T-helper 17 cell (primary cell): ENCODE measurements at regions not wholly inside any gene's neighbourhood (a gene's known extent, or its start where the extent isn't known, plus 50 kb on each side); places are given as distances from the start of the nearest gene placed in this dataset.

ENCODE experiments used
- ATAC-seq: fragments of 150-1000 bp; cut with Tn5 transposase; 2 replicates; pipeline ENCODE4 v1.10.0; 2021; ENCODE audit warnings: mild to moderate bottlenecking, moderate library complexity
- DNase-seq, 3 donors: peaks; one replicate each; pipeline versions ENCODE4 v3.0.0 to v3.0.0-alpha.2; 2020 to 2021
- H3K9me3 ChIP-seq: one replicate; pipeline ENCODE4 v1.7.0; 2013; ENCODE audit warnings: low read length, mild to moderate bottlenecking; ENCODE audit not compliant: control insufficient read depth, poor library complexity, severe bottlenecking
- H3K27ac Mint-ChIP-seq: one replicate; pipeline ENCODE4 v1.8.0; 2022; ENCODE audit warnings: mild to moderate bottlenecking, moderate library complexity, mixed read lengths
- H3K27me3 Mint-ChIP-seq: one replicate; pipeline ENCODE4 v1.8.0; 2022; ENCODE audit warnings: mixed read lengths
- H3K36me3 Mint-ChIP-seq: one replicate; pipeline ENCODE4 v1.8.0; 2022; ENCODE audit warnings: low read depth, mixed read lengths
- H3K4me1 Mint-ChIP-seq: one replicate; pipeline ENCODE4 v1.8.0; 2022; ENCODE audit warnings: mild to moderate bottlenecking, mixed read lengths
- H3K4me3 Mint-ChIP-seq: one replicate; pipeline ENCODE4 v1.8.0; 2022; ENCODE audit warnings: mild to moderate bottlenecking, moderate library complexity, mixed read lengths

DNA sequence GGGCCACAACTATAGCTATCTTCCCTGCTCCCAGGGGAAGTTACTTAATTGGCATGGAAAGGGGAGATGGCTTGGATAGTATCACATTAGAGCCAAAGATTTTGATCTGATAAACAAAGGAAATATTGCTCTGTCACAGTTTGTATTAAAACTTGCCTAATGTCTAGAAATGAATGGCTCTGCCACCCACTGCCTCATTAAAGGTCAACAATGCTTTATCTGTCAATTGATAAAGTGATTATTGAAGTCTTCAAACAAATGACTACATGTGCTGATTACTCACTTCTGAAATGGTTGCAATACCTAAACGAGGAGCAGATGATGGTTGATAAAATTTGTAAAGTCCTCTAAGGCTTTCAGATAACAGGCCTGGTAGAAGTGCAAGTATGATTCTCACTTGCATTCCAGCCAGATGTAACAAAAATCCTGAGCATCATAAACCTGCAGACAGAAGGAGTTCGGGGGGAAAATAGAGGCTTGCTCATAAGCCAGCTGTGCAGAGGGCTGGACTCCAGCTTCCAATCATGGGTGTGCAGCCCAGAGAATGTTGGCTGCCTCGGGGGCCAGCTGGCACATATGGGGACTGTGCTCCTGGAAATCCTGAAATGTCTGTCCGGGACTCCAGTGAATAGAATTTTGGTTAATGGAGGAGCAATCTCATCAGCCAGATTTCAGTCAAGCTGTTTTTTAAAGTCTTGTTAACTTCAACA lies 200.5 kb upstream of the SLC27A6 start:
- no peak for DNase-seq
- H3K9me3 ChIP-seq = no peaks in the 10 kb centered on the region
- Mint-ChIP-seq H3K27ac (no peak overlapping the region), H3K4me1 (no peaks in the 10 kb centered on the region), H3K36me3 (no peaks in the 10 kb centered on the region), H3K27me3 (no peaks in the 10 kb centered on the region), H3K4me3 (no peak overlapping the region)
- ATAC-seq = no peak

GRCh38 chr5:128765448-128766061 lies 199.7 kb upstream of the SLC27A6 start:
- no peak for DNase-seq
- Mint-ChIP-seq H3K36me3 (no peaks in the 10 kb centered on the region), H3K27me3 (no peaks in the 10 kb centered on the region), H3K4me3 (no peak overlapping the region), H3K27ac (no peak overlapping the region), H3K4me1 (no peaks in the 10 kb centered on the region)
- no peak for ATAC-seq
- H3K9me3 ChIP-seq = no peaks in the 10 kb centered on the region

- H3K27me3 Mint-ChIP-seq = no peaks in the 10 kb centered on the region
- no peaks in the 10 kb centered on the region for H3K36me3 Mint-ChIP-seq
- H3K27ac Mint-ChIP-seq = no peak overlapping the region
- no peaks in the 10 kb centered on the region for H3K9me3 ChIP-seq
- no peak for ATAC-seq
- no peak for DNase-seq
- H3K4me3 Mint-ChIP-seq = no peak overlapping the region
- no peaks in the 10 kb centered on the region for H3K4me1 Mint-ChIP-seq
Observed at GRCh38 chr5:128766406-128766805, 198.9 kb upstream of the SLC27A6 start.

GRCh38 chr5:128770907-128771306 lies 194.4 kb upstream of the SLC27A6 start:
- H3K9me3 ChIP-seq = no peaks in the 10 kb centered on the region
- no peaks in the 10 kb centered on the region for H3K36me3 Mint-ChIP-seq
- no peak overlapping the region for H3K27ac Mint-ChIP-seq
- no peaks in the 10 kb centered on the region for H3K27me3 Mint-ChIP-seq
- H3K4me1 Mint-ChIP-seq = peaks cover 4% of the 10 kb centered on the region
- no peak overlapping the region for H3K4me3 Mint-ChIP-seq
- DNase-seq (no peak), ATAC-seq (no peak)

- ATAC-seq = no peak
- no peaks in the 10 kb centered on the region for H3K27me3 Mint-ChIP-seq
- no peaks in the 10 kb centered on the region for H3K36me3 Mint-ChIP-seq
- no peak overlapping the region for H3K27ac Mint-ChIP-seq
- no peak overlapping the region for H3K4me3 Mint-ChIP-seq
- DNase-seq = no peak
- peaks cover 10% of the 10 kb centered on the region for H3K4me1 Mint-ChIP-seq
- no peaks in the 10 kb centered on the region for H3K9me3 ChIP-seq
Observed at GRCh38 chr5:128772356-128772755, 192.9 kb upstream of the SLC27A6 start.

GRCh38 chr5:128773378-128773777 lies 191.9 kb upstream of the SLC27A6 start:
- no peaks in the 10 kb centered on the region for H3K9me3 ChIP-seq
- Mint-ChIP-seq H3K27me3 (no peaks in the 10 kb centered on the region), H3K27ac (no peak overlapping the region), H3K4me1 (peaks cover 10% of the 10 kb centered on the region), H3K36me3 (no peaks in the 10 kb centered on the region), H3K4me3 (no peak overlapping the region)
- DNase-seq (no peak), ATAC-seq (no peak)

- Mint-ChIP-seq H3K4me1 (peaks cover 10% of the 10 kb centered on the region), H3K36me3 (no peaks in the 10 kb centered on the region), H3K27ac (no peak overlapping the region), H3K27me3 (no peaks in the 10 kb centered on the region), H3K4me3 (no peak overlapping the region)
- no peaks in the 10 kb centered on the region for H3K9me3 ChIP-seq
- ATAC-seq (no peak), DNase-seq (no peak)
Observed at GRCh38 chr5:128774605-128775004, 190.7 kb upstream of the SLC27A6 start.

GRCh38 chr5:128775558-128775957 lies 189.7 kb upstream of the SLC27A6 start:
- Mint-ChIP-seq H3K27ac (no peak overlapping the region), H3K36me3 (no peaks in the 10 kb centered on the region), H3K27me3 (no peaks in the 10 kb centered on the region), H3K4me1 (peaks cover 10% of the 10 kb centered on the region), H3K4me3 (no peak overlapping the region)
- H3K9me3 ChIP-seq = no peaks in the 10 kb centered on the region
- DNase-seq = no peak
- no peak for ATAC-seq

DNA sequence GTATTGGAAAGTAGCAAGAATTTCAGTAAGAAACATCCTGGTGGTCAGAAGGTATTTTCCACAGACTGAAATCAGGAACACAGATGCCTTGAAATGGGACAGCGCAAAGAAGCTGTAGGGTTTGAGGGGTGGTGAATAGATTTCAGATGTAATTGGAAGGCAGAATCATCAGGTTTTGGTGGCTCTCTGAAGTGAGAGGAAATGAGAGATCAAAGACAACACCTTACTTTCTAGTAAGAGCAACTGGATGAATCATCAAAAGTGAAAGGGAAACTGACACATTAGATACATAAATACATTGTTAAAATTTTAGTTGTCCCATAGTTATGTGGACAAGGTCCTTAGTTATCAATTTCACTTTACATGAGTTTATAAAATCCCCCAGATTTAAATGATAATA lies 188.2 kb upstream of the SLC27A6 start:
- H3K27ac Mint-ChIP-seq = peak overlapping the region; percentile 37
- H3K9me3 ChIP-seq = no peaks in the 10 kb centered on the region
- H3K4me3 Mint-ChIP-seq = no peak overlapping the region
- H3K27me3 Mint-ChIP-seq = no peaks in the 10 kb centered on the region
- H3K4me1 Mint-ChIP-seq = peaks cover 10% of the 10 kb centered on the region
- DNase-seq (no peak), ATAC-seq (peak; percentile 33)
- H3K36me3 Mint-ChIP-seq = no peaks in the 10 kb centered on the region

DNA sequence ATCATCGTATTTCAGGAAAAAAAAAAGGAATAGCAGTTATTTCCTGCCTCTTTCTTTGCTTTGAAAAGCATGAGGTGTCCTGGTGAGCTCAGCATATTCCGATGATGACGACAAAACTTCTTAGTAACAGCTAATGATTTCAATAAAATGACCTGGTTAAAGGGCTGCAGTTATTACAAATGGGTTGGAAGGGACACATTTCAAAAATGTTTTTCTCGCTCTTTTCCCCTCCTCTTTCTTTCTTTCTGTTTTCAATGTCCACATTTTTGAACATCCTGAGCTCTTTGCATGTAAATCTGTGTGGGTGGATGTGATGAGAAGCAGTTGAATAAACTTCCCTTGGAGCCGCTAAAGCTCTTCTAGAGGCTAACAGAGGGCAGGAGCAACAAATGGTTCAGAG lies 186.8 kb upstream of the SLC27A6 start:
- no peak for DNase-seq
- peaks cover 10% of the 10 kb centered on the region for H3K4me1 Mint-ChIP-seq
- no peak for ATAC-seq
- H3K27me3 Mint-ChIP-seq = no peaks in the 10 kb centered on the region
- no peak overlapping the region for H3K27ac Mint-ChIP-seq
- no peak overlapping the region for H3K4me3 Mint-ChIP-seq
- no peaks in the 10 kb centered on the region for H3K36me3 Mint-ChIP-seq
- no peaks in the 10 kb centered on the region for H3K9me3 ChIP-seq

- Mint-ChIP-seq H3K4me1 (no peaks in the 10 kb centered on the region), H3K27ac (no peak overlapping the region), H3K27me3 (no peaks in the 10 kb centered on the region), H3K4me3 (no peak overlapping the region), H3K36me3 (no peaks in the 10 kb centered on the region)
- ATAC-seq (no peak), DNase-seq (no peak)
- no peaks in the 10 kb centered on the region for H3K9me3 ChIP-seq
Observed at GRCh38 chr5:128782446-128782845, 182.8 kb upstream of the SLC27A6 start.

- DNase-seq (no peak), ATAC-seq (no peak)
- H3K27me3 Mint-ChIP-seq = no peaks in the 10 kb centered on the region
- H3K27ac Mint-ChIP-seq = no peak overlapping the region
- no peaks in the 10 kb centered on the region for H3K9me3 ChIP-seq
- no peaks in the 10 kb centered on the region for H3K4me1 Mint-ChIP-seq
- H3K4me3 Mint-ChIP-seq = no peak overlapping the region
- no peaks in the 10 kb centered on the region for H3K36me3 Mint-ChIP-seq
Observed at GRCh38 chr5:128784726-128785125, 180.6 kb upstream of the SLC27A6 start.

DNA sequence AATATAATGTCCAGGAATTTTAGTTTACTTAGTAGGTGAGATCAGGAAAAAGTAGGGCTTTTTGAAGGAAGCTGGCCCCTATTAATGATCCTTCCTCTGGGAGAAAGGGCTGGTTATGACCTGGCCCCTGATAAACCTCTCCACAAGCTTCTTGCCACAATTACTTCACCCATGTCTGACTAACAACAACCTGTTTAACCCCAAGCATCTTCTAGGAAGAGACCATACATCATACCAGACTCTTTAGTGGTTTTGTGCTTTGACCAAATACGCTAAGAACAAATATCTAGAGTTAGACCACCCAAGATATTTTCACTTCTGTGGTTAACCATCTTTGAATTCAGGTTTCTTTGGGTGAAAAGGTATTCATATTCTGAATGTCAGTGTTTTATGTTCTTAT lies 174.0 kb upstream of the SLC27A6 start:
- Mint-ChIP-seq H3K27me3 (no peaks in the 10 kb centered on the region), H3K4me1 (no peaks in the 10 kb centered on the region), H3K4me3 (no peak overlapping the region), H3K36me3 (no peaks in the 10 kb centered on the region), H3K27ac (no peak overlapping the region)
- DNase-seq = no peak
- ATAC-seq = no peak
- no peaks in the 10 kb centered on the region for H3K9me3 ChIP-seq

- no peaks in the 10 kb centered on the region for H3K4me1 Mint-ChIP-seq
- H3K9me3 ChIP-seq = no peaks in the 10 kb centered on the region
- DNase-seq (no peak), ATAC-seq (no peak)
- no peaks in the 10 kb centered on the region for H3K27me3 Mint-ChIP-seq
- no peak overlapping the region for H3K27ac Mint-ChIP-seq
- H3K4me3 Mint-ChIP-seq = no peak overlapping the region
- no peaks in the 10 kb centered on the region for H3K36me3 Mint-ChIP-seq
Observed at GRCh38 chr5:128796506-128796905, 168.8 kb upstream of the SLC27A6 start.
